ENCODE measurements at regions not wholly inside any gene's neighbourhood (a gene's known extent, or its start where the extent isn't known, plus 50 kb on each side); places are given as distances from the start of the nearest gene placed in this dataset.

DNA sequence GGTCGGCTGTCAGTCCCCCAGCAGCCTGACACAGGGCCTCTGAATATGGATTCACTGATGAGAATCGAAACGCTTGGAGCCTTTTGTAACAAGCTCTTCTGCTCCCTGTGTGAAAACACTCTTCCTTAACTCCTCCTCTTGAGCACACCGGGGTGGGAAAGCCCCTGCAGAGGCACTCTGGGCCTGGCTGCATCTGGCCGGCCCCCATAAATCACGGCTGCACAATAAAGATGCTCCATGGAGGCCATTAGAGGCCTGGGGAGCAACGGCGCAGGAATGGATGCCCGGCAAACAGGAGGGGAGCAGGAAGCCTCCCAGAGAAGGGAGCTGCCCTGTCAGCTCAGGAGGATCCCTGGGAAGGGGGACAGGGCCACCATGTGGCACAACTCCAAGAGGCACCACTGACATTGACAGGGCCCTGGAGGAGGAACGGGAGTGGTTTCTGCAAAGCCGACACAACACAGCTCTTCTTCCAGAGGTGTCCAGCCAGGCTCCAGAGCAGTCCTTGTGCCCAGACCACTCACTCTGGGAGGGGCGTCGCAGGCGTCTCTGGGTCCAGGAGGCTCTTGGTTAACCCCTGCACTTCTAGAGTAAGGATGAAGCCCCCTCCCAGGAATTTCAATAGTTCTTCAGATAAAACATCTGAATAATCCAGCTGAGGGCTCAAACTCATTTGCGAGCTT lies 509.3 kb upstream of the PPP2R3A start:
- TF ChIP-seq YY1 (IDR thresholded peaks at IDR 0.05; ENCODE audit: insufficient read depth, insufficient read length), result no peak
- no peak for TF ChIP-seq ZNF274 (IDR thresholded peaks at IDR 0.05; ENCODE audit: low read depth, low read length)

Measured in NT2/D1 (cell line).